HT1080 (cell line): ENCODE measurements at regions not wholly inside any gene's neighbourhood (a gene's known extent, or its start where the extent isn't known, plus 50 kb on each side); places are given as distances from the start of the nearest gene placed in this dataset.
A peak's percentile ranks its signal among the peaks of the same experiment; 100 is the strongest.

Experiments used
- DNase-seq: peaks from one replicate; pipeline ENCODE4 v3.0.0-alpha.2; 2015; ENCODE audit warnings: low read depth

- no peak for DNase-seq
Observed at GRCh38 chr20:7078804-7079203, 311.3 kb downstream of the BMP2 start.

- no peak for DNase-seq
Observed at GRCh38 chr20:7080472-7080871, 313.0 kb downstream of the BMP2 start.

- DNase-seq: no peak
Observed at GRCh38 chr20:7085467-7085866, 318.0 kb downstream of the BMP2 start.

GRCh38 chr20:7087803-7088202 is 320.3 kb downstream of the BMP2 start:
- DNase-seq: no peak

- no peak for DNase-seq
Observed at GRCh38 chr20:7090001-7090400, 322.5 kb downstream of the BMP2 start.

- no peak for DNase-seq
Observed at GRCh38 chr20:7090811-7091210, 323.3 kb downstream of the BMP2 start.

GRCh38 chr20:7091655-7092054 is 324.2 kb downstream of the BMP2 start:
- DNase-seq: no peak

- DNase-seq: peak; percentile 50
Observed at GRCh38 chr20:7094438-7094997, 327.0 kb downstream of the BMP2 start.

GRCh38 chr20:7106910-7107309 is 339.4 kb downstream of the BMP2 start:
- DNase-seq: no peak

- no peak for DNase-seq
Observed at GRCh38 chr20:7108929-7109328, 341.4 kb downstream of the BMP2 start.

- DNase-seq: peak; percentile 50
Observed at GRCh38 chr20:7113577-7114466, 346.3 kb downstream of the BMP2 start.

- no peak for DNase-seq
Observed at GRCh38 chr20:7123457-7123856, 356.0 kb downstream of the BMP2 start.

- DNase-seq: no peak
Observed at GRCh38 chr20:7124120-7124519, 356.6 kb downstream of the BMP2 start.

GRCh38 chr20:7136886-7137285 is 369.4 kb downstream of the BMP2 start:
- no peak for DNase-seq

GRCh38 chr20:7137395-7138151 is 370.1 kb downstream of the BMP2 start:
- no peak for DNase-seq

GRCh38 chr20:7144464-7144863 is 377.0 kb downstream of the BMP2 start:
- no peak for DNase-seq

- DNase-seq: no peak
Observed at GRCh38 chr20:7146552-7147219, 379.2 kb downstream of the BMP2 start.

GRCh38 chr20:7147220-7147601 is 379.7 kb downstream of the BMP2 start:
- no peak for DNase-seq

GRCh38 chr20:7151676-7152470 is 384.4 kb downstream of the BMP2 start:
- no peak for DNase-seq

GRCh38 chr20:7155282-7155681 is 387.8 kb downstream of the BMP2 start:
- DNase-seq: no peak

- no peak for DNase-seq
Observed at GRCh38 chr20:7155794-7156193, 388.3 kb downstream of the BMP2 start.
